ENCODE measurements at regions not wholly inside any gene's neighbourhood (a gene's known extent, or its start where the extent isn't known, plus 50 kb on each side); places are given as distances from the start of the nearest gene placed in this dataset.

GRCh38 chr1:170853867-170854266, 81.5 kb upstream of the MROH9 start:
- no peak for TF ChIP-seq SIN3A (IDR thresholded peaks at IDR 0.05; ENCODE audit: borderline replicate concordance, low read depth, low read length)
- TF ChIP-seq POLR2AphosphoS5 (IDR thresholded peaks at IDR 0.05; ENCODE audit: low read depth, low read length), result no peak
- TF ChIP-seq SAFB2 (CRISPR knock-in tag; IDR thresholded peaks at IDR 0.05; ENCODE audit: borderline replicate concordance, low read depth), result no peak
- TF ChIP-seq GATAD1 (CRISPR knock-in tag; IDR thresholded peaks at IDR 0.05), result no peak
- TF ChIP-seq ZBTB40 (IDR thresholded peaks at IDR 0.05), result no peak
- no peak for TF ChIP-seq ZBTB40 (CRISPR knock-in tag; IDR thresholded peaks at IDR 0.05)
- no peak for TF ChIP-seq RAD51 (IDR thresholded peaks at IDR 0.05; ENCODE audit: borderline replicate concordance)
